ENCODE measurements at regions not wholly inside any gene's neighbourhood (a gene's known extent, or its start where the extent isn't known, plus 50 kb on each side); places are given as distances from the start of the nearest gene placed in this dataset.

- TF ChIP-seq CTCF (IDR thresholded peaks at IDR 0.05) (no peak), POLR2A (IDR thresholded peaks at IDR 0.05) (no peak), POLR2AphosphoS5 (IDR thresholded peaks at IDR 0.05) (no peak), EP300 (IDR thresholded peaks at IDR 0.05) (no peak)
Observed at GRCh38 chr3:159771865-159772611, 216.6 kb upstream of the IL12A start.

Measured in gastroesophageal sphincter (tissue), 3 donors.